Heart left ventricle (tissue), 16 donors: ENCODE measurements at regions not wholly inside any gene's neighbourhood (a gene's known extent, or its start where the extent isn't known, plus 50 kb on each side); places are given as distances from the start of the nearest gene placed in this dataset.
"Not testable (repeated sequence)": the region's sequence is repeated elsewhere in the genome, so short reads cannot be mapped to it uniquely, and the experiment has no call there.

Source experiments
- ATAC-seq, 4 donors: fragments of 200-7000 bp; cut with Tn5 transposase; one replicate each; pipeline ENCODE4 v1.9.1; 2020 to 2022; ENCODE audit warnings: moderate library complexity in 4 of 4, mild to moderate bottlenecking in 3 of 4, moderate number of reproducible peaks in 1 of 4
- DNase-seq, 5 donors: peaks; one replicate each; pipeline ENCODE4 v3.0.0-alpha.2; 2020
- H3K27ac ChIP-seq, 12 donors: fragments of 200-600 bp; sonication (generic) in 4 of 12; one replicate each; pipeline versions ENCODE4 v1.5.0 to v1.8.0; 2016 to 2022; ENCODE audit warnings: mild to moderate bottlenecking in 2 of 12
- H3K27me3 ChIP-seq, 9 donors: fragments of 200-600 bp; sonication (generic) in 2 of 9; one replicate each; pipeline versions ENCODE4 v1.5.1 to v1.8.0; 2016 to 2022; ENCODE audit warnings: mild to moderate bottlenecking in 3 of 9
- H3K36me3 ChIP-seq, 9 donors: fragments of 200-600 bp; sonication (generic) in 2 of 9; one replicate each; pipeline versions ENCODE4 v1.5.0 to v1.8.0; 2018 to 2022; ENCODE audit warnings: mild to moderate bottlenecking in 2 of 9
- H3K4me1 ChIP-seq, 12 donors: fragments of 200-600 bp; sonication (generic) in 4 of 12; one replicate each; pipeline versions ENCODE4 v1.5.0 to v1.8.0; 2016 to 2022; ENCODE audit warnings: mild to moderate bottlenecking in 3 of 12
- H3K4me3 ChIP-seq, 12 donors: fragments of 200-600 bp; sonication (generic) in 4 of 12; one replicate each; pipeline versions ENCODE4 v1.5.0 to v1.8.0; 2017 to 2022; ENCODE audit warnings: mild to moderate bottlenecking in 9 of 12, moderate library complexity in 4 of 12
- H3K9me3 ChIP-seq, 12 donors: fragments of 200-600 bp; sonication (generic) in 4 of 12; one replicate each; pipeline versions ENCODE4 v1.5.0 to v1.8.0; 2016 to 2022; ENCODE audit warnings: mild to moderate bottlenecking in 1 of 12
- CTCF ChIP-seq, 12 donors: fragments of 200-600 bp; sonication (generic) in 4 of 12; IDR thresholded peaks; one replicate each; pipeline versions ENCODE4 v1.5.0 to v1.8.0; 2018 to 2022; ENCODE audit warnings: antibody characterized with exemption in 12 of 12, mild to moderate bottlenecking in 5 of 12
- POLR2A ChIP-seq, 2 donors: fragments of 450-650 bp; IDR thresholded peaks; one replicate each; pipeline ENCODE4 v1.6.1; 2017; ENCODE audit warnings: antibody characterized with exemption in 2 of 2, mild to moderate bottlenecking in 2 of 2, moderate library complexity in 2 of 2
- WGBS, 4 donors: extraction: QIAGEN DNeasy Blood & Tissue Kit in 2 of 4; methylation state at CpG; one replicate each; pipeline versions ENCODE4 v1.1.5 to v1.1.7; 2013 to 2018; 5-methylcytosine and 5-hydroxymethylcytosine counted together
- intact Hi-C, 10 donors: fragments of 100-400 bp; cut with DNase I; formaldehyde crosslinking; loops; one replicate each; pipeline versions ENCODE4 v1.11.1 to v1.14.2; 2022
- donor health status: ischemic (EF 13 %, LVEDD 7.1; RV severe dilation, severe dysfunction).
- donor health status: healthy with polysubstance abuse.
- donor health status: DM: no; HTN: yes; CAD: no.
- donor health status: DM: no; HTN: no; CAD: no.
- donor health status: ischemic (EF 25% LVEDD 6.9; RV normal size, moderate dysfunction).
- donor health status: ischemic (EF 25% LVEDD 5.7; RV mildly dilated, moderate dysfunction).
- donor health status: healthy.
- donor health status: DM: yes; HTN: yes; CAD: no.
- donor health status: ischemic (EF 35%, LVEDD 5.7; RV mildly dilated, moderate dysfunction).
- donor health status: nonischemic (EF 11% LVEDD 7.7; RV severe dilation, severe dysfunction).
- donor health status: DM: yes; HTN: yes; CAD: no.
- donor health status: PGD.
- donor health status: ischemic (EF 29% LVEDD 5.4; RV normal size, mild dysfunction).
- donor health status: nonischemic (EF 23%, LVEDD 6.1; RV moderate dilation, normal function).

GRCh38 chr1:104264521-104264920 is 514.8 kb downstream of the AMY1C start:
- Histone ChIP-seq H3K36me3 (no peaks in the 10 kb centered on the region), H3K4me3 (no peak overlapping the region), H3K9me3 (peaks cover 0 to 4% (median 0%) of the 10 kb centered on the region in 12 donors), H3K27ac (no peak overlapping the region), H3K27me3 (no peaks in the 10 kb centered on the region), H3K4me1 (no peaks in the 10 kb centered on the region)
- 65 to 72% (median 70%) methylated on average over 2 of the region's 2 CpGs for WGBS, 4 donors
- DNase-seq (no peak), ATAC-seq (no peak)
- intact Hi-C loops = no loop called here
- TF ChIP-seq CTCF (IDR thresholded peaks at IDR 0.05) (no peak), POLR2A (IDR thresholded peaks at IDR 0.05) (no peak)

- Histone ChIP-seq H3K4me1 (no peaks in the 10 kb centered on the region), H3K27ac (no peak overlapping the region), H3K4me3 (no peak overlapping the region), H3K27me3 (no peaks in the 10 kb centered on the region), H3K9me3 (peaks cover 0 to 4% (median 0%) of the 10 kb centered on the region in 12 donors), H3K36me3 (no peaks in the 10 kb centered on the region)
- no peak for DNase-seq
- WGBS, 4 donors = 67 to 75% (median 71%) methylated on average over 4 of the region's 4 CpGs
- ATAC-seq = no peak
- TF ChIP-seq CTCF (IDR thresholded peaks at IDR 0.05) (no peak), POLR2A (IDR thresholded peaks at IDR 0.05) (no peak)
- intact Hi-C loops = no loop called here
These were observed 515.5 kb downstream of the AMY1C start for GRCh38 chr1:104265163-104265562.

GRCh38 chr1:104266612-104267011 is 516.9 kb downstream of the AMY1C start:
- H3K36me3 ChIP-seq = no peaks in the 10 kb centered on the region
- H3K9me3 ChIP-seq = peaks cover 0 to 4% (median 0%) of the 10 kb centered on the region in 12 donors
- H3K27ac ChIP-seq = no peak overlapping the region
- H3K4me3 ChIP-seq = no peak overlapping the region
- intact Hi-C loops = no loop called here
- DNase-seq (no peak), ATAC-seq (no peak)
- no peaks in the 10 kb centered on the region for H3K27me3 ChIP-seq
- no peaks in the 10 kb centered on the region for H3K4me1 ChIP-seq
- 55 to 61% (median 57%) methylated on average over 1 of the region's 1 CpG for WGBS, 4 donors
- TF ChIP-seq POLR2A (IDR thresholded peaks at IDR 0.05) = no peak
- TF ChIP-seq CTCF (IDR thresholded peaks at IDR 0.05) = no peak

- intact Hi-C loops, H3K36me3 ChIP-seq, DNase-seq, H3K27me3 ChIP-seq, H3K9me3 ChIP-seq, H3K27ac ChIP-seq, H3K4me1 ChIP-seq, H3K4me3 ChIP-seq, ATAC-seq: not testable (repeated sequence)
- 83 to 91% (median 90%) methylated on average over 4 of the region's 4 CpGs for WGBS, 4 donors
These were observed 538.6 kb downstream of the AMY1C start for GRCh38 chr1:104288322-104288721.

GRCh38 chr1:104291156-104291555 is 541.5 kb downstream of the AMY1C start:
- intact Hi-C loops = no loop called here
- Histone ChIP-seq H3K4me1 (no peaks in the 10 kb centered on the region), H3K27me3 (no peaks in the 10 kb centered on the region), H3K9me3 (peaks cover 0 to 3% (median 0%) of the 10 kb centered on the region in 12 donors), H3K4me3 (no peak overlapping the region), H3K27ac (no peak overlapping the region), H3K36me3 (no peaks in the 10 kb centered on the region)
- 0 to 94% (median 62%) methylated on average over 1 of the region's 1 CpG for WGBS, 4 donors
- DNase-seq (no peak), ATAC-seq (no peak)
- TF ChIP-seq POLR2A (IDR thresholded peaks at IDR 0.05) (no peak), CTCF (IDR thresholded peaks at IDR 0.05) (no peak)
